ENCODE measurements at regions not wholly inside any gene's neighbourhood (a gene's known extent, or its start where the extent isn't known, plus 50 kb on each side); places are given as distances from the start of the nearest gene placed in this dataset.

DNA sequence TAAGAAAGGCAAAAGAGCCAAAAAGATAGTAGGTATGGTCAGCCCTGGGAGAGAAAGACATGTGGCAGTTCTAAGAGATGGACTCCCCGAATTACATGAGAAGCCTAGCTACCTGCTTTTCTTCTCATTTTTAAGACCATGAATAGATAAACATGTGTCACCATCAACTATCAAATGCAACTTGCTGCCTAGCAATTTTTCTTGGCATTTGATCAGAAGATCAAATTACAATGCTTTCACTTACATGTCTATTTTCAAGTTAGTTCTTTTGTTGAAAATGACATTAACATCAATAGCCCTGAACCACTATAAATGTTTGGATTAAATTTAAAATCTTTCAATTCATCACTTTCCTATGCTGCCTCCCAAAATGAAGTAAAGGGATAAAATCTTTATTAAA lies 212.3 kb downstream of the HHIPL2 start:
- Histone ChIP-seq H3K27me3 (ENCODE audit: low read length) (peaks cover 40% of the 10 kb centered on the region), H3F3A (ENCODE audit: low read length, unreplicated experiment) (no peaks in the 10 kb centered on the region), H3K79me2 (ENCODE audit: low read length) (no peaks in the 10 kb centered on the region), H3K9me2 (replicated peaks; ENCODE audit: low read length) (no peaks in the 10 kb centered on the region), H3K27ac (ENCODE audit: low read length) (no peak overlapping the region), H2AFZ (ENCODE audit: low read length) (no peak overlapping the region), H3K36me3 (ENCODE audit: low read depth, low read length) (no peaks in the 10 kb centered on the region), H3K9me3 (ENCODE audit: low read length) (no peaks in the 10 kb centered on the region), H3K9ac (ENCODE audit: low read length) (no peak overlapping the region), H4K20me1 (ENCODE audit: low read length) (no peaks in the 10 kb centered on the region), H3K4me1 (ENCODE audit: insufficient read depth, low read length) (no peaks in the 10 kb centered on the region), H3K4me3 (ENCODE audit: low read length) (no peak overlapping the region), H3K4me2 (ENCODE audit: low read length) (no peak overlapping the region)
- ATAC-seq (no peak), DNase-seq (peak; percentile 55)
- CTCF ChIA-PET, result no interaction called here
- TF ChIP-seq, protein P1, sequence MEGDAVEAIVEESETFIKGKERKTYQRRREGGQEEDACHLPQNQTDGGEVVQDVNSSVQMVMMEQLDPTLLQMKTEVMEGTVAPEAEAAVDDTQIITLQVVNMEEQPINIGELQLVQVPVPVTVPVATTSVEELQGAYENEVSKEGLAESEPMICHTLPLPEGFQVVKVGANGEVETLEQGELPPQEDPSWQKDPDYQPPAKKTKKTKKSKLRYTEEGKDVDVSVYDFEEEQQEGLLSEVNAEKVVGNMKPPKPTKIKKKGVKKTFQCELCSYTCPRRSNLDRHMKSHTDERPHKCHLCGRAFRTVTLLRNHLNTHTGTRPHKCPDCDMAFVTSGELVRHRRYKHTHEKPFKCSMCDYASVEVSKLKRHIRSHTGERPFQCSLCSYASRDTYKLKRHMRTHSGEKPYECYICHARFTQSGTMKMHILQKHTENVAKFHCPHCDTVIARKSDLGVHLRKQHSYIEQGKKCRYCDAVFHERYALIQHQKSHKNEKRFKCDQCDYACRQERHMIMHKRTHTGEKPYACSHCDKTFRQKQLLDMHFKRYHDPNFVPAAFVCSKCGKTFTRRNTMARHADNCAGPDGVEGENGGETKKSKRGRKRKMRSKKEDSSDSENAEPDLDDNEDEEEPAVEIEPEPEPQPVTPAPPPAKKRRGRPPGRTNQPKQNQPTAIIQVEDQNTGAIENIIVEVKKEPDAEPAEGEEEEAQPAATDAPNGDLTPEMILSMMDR (conservative IDR thresholded peaks at IDR 0.05; ENCODE audit: low read depth, low read length), result no peak
- TF ChIP-seq EZH2 (IDR thresholded peaks at IDR 0.05; ENCODE audit: low read length, unreplicated experiment), result no peak
- no peak for TF ChIP-seq EZH2phosphoT487 (IDR thresholded peaks at IDR 0.05; ENCODE audit: borderline replicate concordance, low read length)
- intact Hi-C loops (cut with micrococcal nuclease), result no loop called here
- no TSS peak for BruUV-seq (replicated peaks)
- POLR2A ChIA-PET (ENCODE audit: unreplicated experiment), result no interaction called here

DNA sequence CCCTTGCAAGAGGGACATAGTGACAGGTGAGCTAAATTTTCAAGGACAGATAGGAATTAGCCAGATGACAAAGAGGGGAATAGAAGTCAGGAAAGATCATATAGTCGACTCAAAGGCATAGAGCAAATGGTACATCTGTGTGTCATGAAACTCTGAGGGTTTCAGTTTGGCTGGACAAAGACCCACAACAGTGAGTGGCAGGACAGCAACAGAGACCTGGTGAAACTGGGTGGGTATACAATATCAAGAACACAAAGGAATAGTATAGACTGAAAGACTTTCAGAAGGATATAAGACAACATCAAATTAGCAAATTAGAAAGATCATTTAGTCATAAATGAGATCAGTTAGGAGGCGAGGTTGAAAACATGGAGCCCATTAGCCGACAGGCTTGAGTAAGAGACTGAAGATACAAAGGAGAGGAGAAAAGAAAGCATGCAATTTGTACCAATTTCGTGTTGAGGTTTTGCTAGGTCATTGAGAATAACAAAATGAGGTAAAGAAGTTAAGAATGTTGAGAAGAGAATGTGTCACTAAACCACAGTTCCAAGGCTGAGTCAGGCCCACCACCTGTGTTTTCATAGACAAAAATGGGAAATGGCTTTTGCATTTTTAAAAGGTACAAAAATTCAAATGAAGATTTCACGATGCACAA lies 213.8 kb downstream of the HHIPL2 start:
- Histone ChIP-seq H3K27ac (ENCODE audit: low read length) (no peak overlapping the region), H3K4me1 (ENCODE audit: insufficient read depth, low read length) (no peaks in the 10 kb centered on the region), H2AFZ (ENCODE audit: low read length) (no peak overlapping the region), H3F3A (ENCODE audit: low read length, unreplicated experiment) (no peaks in the 10 kb centered on the region), H3K9ac (ENCODE audit: low read length) (no peak overlapping the region), H3K27me3 (ENCODE audit: low read length) (peaks cover 30% of the 10 kb centered on the region), H3K9me3 (ENCODE audit: low read length) (no peaks in the 10 kb centered on the region), H4K20me1 (ENCODE audit: low read length) (no peaks in the 10 kb centered on the region), H3K4me3 (ENCODE audit: low read length) (no peak overlapping the region), H3K36me3 (ENCODE audit: low read depth, low read length) (no peaks in the 10 kb centered on the region), H3K9me2 (replicated peaks; ENCODE audit: low read length) (no peaks in the 10 kb centered on the region), H3K79me2 (ENCODE audit: low read length) (no peaks in the 10 kb centered on the region), H3K4me2 (ENCODE audit: low read length) (no peak overlapping the region)
- TF ChIP-seq EZH2phosphoT487 (IDR thresholded peaks at IDR 0.05; ENCODE audit: borderline replicate concordance, low read length) (no peak), EZH2 (IDR thresholded peaks at IDR 0.05; ENCODE audit: low read length, unreplicated experiment) (no peak)
- TF ChIP-seq, protein P1 (conservative IDR thresholded peaks at IDR 0.05; ENCODE audit: low read depth, low read length), result no peak
- peak; percentile 44 for DNase-seq
- no peak for ATAC-seq
- ChIA-PET CTCF (no interaction called here), POLR2A (ENCODE audit: unreplicated experiment) (no interaction called here)
- intact Hi-C loops (cut with micrococcal nuclease), result no loop called here
- BruUV-seq (replicated peaks), result no TSS peak

DNA sequence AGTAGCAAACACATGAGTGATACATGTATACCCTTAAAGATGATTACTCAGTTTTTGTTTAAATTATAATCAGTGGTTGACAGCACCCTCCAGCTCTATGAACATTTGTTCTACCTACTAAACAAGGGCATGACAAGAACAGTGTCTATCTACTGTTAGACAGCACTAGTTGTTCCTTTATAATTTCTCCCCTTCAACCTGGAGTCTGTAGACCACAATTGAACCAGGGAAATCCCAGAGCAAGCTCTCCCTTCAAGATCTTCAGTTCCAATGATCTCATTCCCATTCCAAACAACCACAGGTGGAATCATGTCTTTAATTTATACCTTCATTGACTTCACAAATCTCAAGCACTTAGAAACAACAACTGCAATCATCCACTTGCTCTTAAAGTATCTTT lies 216.1 kb downstream of the HHIPL2 start:
- H3K36me3 ChIP-seq (ENCODE audit: low read depth, low read length), result no peaks in the 10 kb centered on the region
- H3K4me2 ChIP-seq (ENCODE audit: low read length), result no peak overlapping the region
- H3K9me2 ChIP-seq (replicated peaks; ENCODE audit: low read length), result no peaks in the 10 kb centered on the region
- POLR2A ChIA-PET (ENCODE audit: unreplicated experiment), result no interaction called here
- no peaks in the 10 kb centered on the region for H3K4me1 ChIP-seq (ENCODE audit: insufficient read depth, low read length)
- BruUV-seq (replicated peaks), result no TSS peak
- no peak overlapping the region for H2AFZ ChIP-seq (ENCODE audit: low read length)
- H3K27me3 ChIP-seq (ENCODE audit: low read length), result peaks cover 6% of the 10 kb centered on the region; the same call in 1 of the 2 replicates
- intact Hi-C loops (cut with micrococcal nuclease), result no loop called here
- CTCF ChIA-PET, result no interaction called here
- no peak for ATAC-seq
- DNase-seq, result no peak
- no peaks in the 10 kb centered on the region for H3K9me3 ChIP-seq (ENCODE audit: low read length)
- no peak overlapping the region for H3K27ac ChIP-seq (ENCODE audit: low read length)
- no peaks in the 10 kb centered on the region for H4K20me1 ChIP-seq (ENCODE audit: low read length)
- no peaks in the 10 kb centered on the region for H3F3A ChIP-seq (ENCODE audit: low read length, unreplicated experiment)
- H3K4me3 ChIP-seq (ENCODE audit: low read length), result no peak overlapping the region
- TF ChIP-seq, protein P1 (conservative IDR thresholded peaks at IDR 0.05; ENCODE audit: low read depth, low read length), result no peak
- TF ChIP-seq EZH2phosphoT487 (IDR thresholded peaks at IDR 0.05; ENCODE audit: borderline replicate concordance, low read length) (no peak), EZH2 (IDR thresholded peaks at IDR 0.05; ENCODE audit: low read length, unreplicated experiment) (no peak)
- H3K79me2 ChIP-seq (ENCODE audit: low read length), result no peaks in the 10 kb centered on the region
- no peak overlapping the region for H3K9ac ChIP-seq (ENCODE audit: low read length)

All from PC-3 (cell line).